Keratinocyte (primary cell): ENCODE measurements at regions not wholly inside any gene's neighbourhood (a gene's known extent, or its start where the extent isn't known, plus 50 kb on each side); places are given as distances from the start of the nearest gene placed in this dataset.

ENCODE experiments used
- DNase-seq: peaks from one replicate; pipeline ENCODE4 v3.0.0-alpha.2; 2011; ENCODE audit warnings: low read depth, missing footprints, low spot score
- FAIRE-seq: peaks from 2 replicates; lab custom pipeline; 2011; peaks lifted over from hg19 to GRCh38; lab: Jason Lieb, UNC
- H2AFZ ChIP-seq: 2 replicates; pipeline ENCODE4 v1.6.0; 2012; ENCODE audit warnings: low read length, control low read depth, inconsistent platforms; ENCODE audit not compliant: control insufficient read depth
- H3K27ac ChIP-seq: 2 replicates; pipeline ENCODE4 v1.5.1; 2011; ENCODE audit warnings: low read length; ENCODE audit not compliant: control insufficient read depth, insufficient read depth
- H3K27me3 ChIP-seq: 3 replicates; pipeline ENCODE4 v1.6.0; 2011; ENCODE audit warnings: low read length; ENCODE audit not compliant: control insufficient read depth, insufficient read depth; ENCODE audit errors: extremely low read depth
- H3K36me3 ChIP-seq, 2 experiments: 2 replicates in 1 of 2; 3 replicates in 1 of 2; pipeline ENCODE4 v1.5.1; 2011; ENCODE audit warnings: low read length in 2 of 2, mild to moderate bottlenecking in 1 of 2; ENCODE audit not compliant: control insufficient read depth in 2 of 2, insufficient read depth in 2 of 2; ENCODE audit errors: extremely low read depth in 1 of 2
- H3K4me1 ChIP-seq: 3 replicates; pipeline ENCODE4 v1.5.1; 2011; ENCODE audit warnings: low read length; ENCODE audit not compliant: control insufficient read depth, insufficient read depth; ENCODE audit errors: extremely low read depth
- H3K4me2 ChIP-seq: 3 replicates; pipeline ENCODE4 v1.6.0; 2011; ENCODE audit warnings: low read depth, low read length; ENCODE audit not compliant: control insufficient read depth, insufficient read depth; ENCODE audit errors: extremely low read depth
- H3K4me3 ChIP-seq, 3 experiments: fragments of 200-600 bp in 1 of 3; sonication (generic) in 1 of 3; 2 replicates in 2 of 3; 3 replicates in 1 of 3; pipeline ENCODE4 v1.5.1; 2011 to 2016; ENCODE audit warnings: low read length in 3 of 3, mild to moderate bottlenecking in 3 of 3, control low read depth in 2 of 3, inconsistent platforms in 1 of 3, low read depth in 1 of 3, mixed read lengths in 1 of 3, mixed run types in 1 of 3, moderate library complexity in 1 of 3; ENCODE audit not compliant: control insufficient read depth in 2 of 3, insufficient read depth in 2 of 3; ENCODE audit errors: extremely low read depth in 1 of 3
- H3K79me2 ChIP-seq: 2 replicates; pipeline ENCODE4 v1.6.0; 2012; ENCODE audit warnings: low read length; ENCODE audit not compliant: control insufficient read depth, insufficient read depth
- H3K9ac ChIP-seq: 3 replicates; pipeline ENCODE4 v1.6.0; 2011; ENCODE audit warnings: low read length; ENCODE audit not compliant: control insufficient read depth, insufficient read depth; ENCODE audit errors: extremely low read depth
- H3K9me1 ChIP-seq: 3 replicates; pipeline ENCODE4 v1.6.0; 2011; ENCODE audit warnings: low read length; ENCODE audit not compliant: control insufficient read depth, insufficient read depth; ENCODE audit errors: extremely low read depth
- H3K9me3 ChIP-seq: 2 replicates; pipeline ENCODE4 v1.5.1; 2012; ENCODE audit warnings: low read depth, low read length; ENCODE audit not compliant: control insufficient read depth
- H4K20me1 ChIP-seq: 3 replicates; pipeline ENCODE4 v1.6.0; 2011; ENCODE audit warnings: low read length; ENCODE audit not compliant: control insufficient read depth, insufficient read depth; ENCODE audit errors: extremely low read depth
- EZH2 ChIP-seq: IDR thresholded peaks from one replicate; pipeline ENCODE4 v1.6.1; 2012; ENCODE audit warnings: inconsistent platforms, mild to moderate bottlenecking, low read length, moderate library complexity
- dilution Hi-C: fragments of 300-500 bp; cut with MboI; formaldehyde crosslinking; loops from one replicate; pipeline ENCODE4 v1.7.0; 2020; ENCODE audit warnings: low sequenced_read_pairs; ENCODE audit not compliant: extremely low pct_ligation_motif_present
- TF ChIP-seq, protein P1 (sequence below), 3 experiments: IDR thresholded peaks in 1 of 3; conservative IDR thresholded peaks in 1 of 3; optimal IDR thresholded peaks in 1 of 3; 2 replicates in 2 of 3; 3 replicates in 1 of 3; pipeline versions ENCODE3 to v1.5.1; 2011; ENCODE audit warnings: low read length in 3 of 3, mild to moderate bottlenecking in 3 of 3, moderate library complexity in 2 of 3, control low read depth in 1 of 3, inconsistent platforms in 1 of 3; ENCODE audit not compliant: insufficient read depth in 2 of 3; ENCODE audit errors: extremely low read depth in 1 of 3

DNA sequence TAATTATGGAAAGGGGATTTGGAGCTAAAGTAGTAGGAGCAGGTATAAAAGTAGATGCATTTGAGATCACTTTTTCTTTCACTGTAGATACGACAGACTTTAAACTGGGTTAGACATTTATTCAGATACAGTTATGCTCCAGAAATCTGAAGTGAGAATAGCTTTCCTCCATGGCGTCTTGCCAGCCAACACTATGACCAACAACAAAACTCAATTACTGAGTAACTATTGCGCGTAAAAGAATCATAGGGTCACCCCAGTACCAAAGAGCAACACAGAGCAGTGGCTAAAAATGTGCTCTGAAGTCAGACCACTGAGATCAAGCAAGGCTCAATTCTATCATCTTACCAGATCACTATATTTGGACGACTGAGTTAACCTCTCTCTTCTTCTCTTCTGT, 262.5 kb upstream of the SORCS1 start:
- Histone ChIP-seq H3K4me2 (no peak overlapping the region), H3K36me3 (no peaks in the 10 kb centered on the region), H3K79me2 (no peaks in the 10 kb centered on the region), H2AFZ (no peak overlapping the region), H3K9me3 (no peaks in the 10 kb centered on the region), H3K27me3 (no peaks in the 10 kb centered on the region), H3K4me1 (no peaks in the 10 kb centered on the region), H3K9ac (no peak overlapping the region), H3K9me1 (no peaks in the 10 kb centered on the region), H4K20me1 (no peaks in the 10 kb centered on the region), H3K27ac (no peak overlapping the region), H3K4me3 (no peak overlapping the region)
- dilution Hi-C loops, result no loop called here
- no peak for FAIRE-seq
- DNase-seq, result no peak
- no peak for TF ChIP-seq EZH2
- TF ChIP-seq, protein P1, sequence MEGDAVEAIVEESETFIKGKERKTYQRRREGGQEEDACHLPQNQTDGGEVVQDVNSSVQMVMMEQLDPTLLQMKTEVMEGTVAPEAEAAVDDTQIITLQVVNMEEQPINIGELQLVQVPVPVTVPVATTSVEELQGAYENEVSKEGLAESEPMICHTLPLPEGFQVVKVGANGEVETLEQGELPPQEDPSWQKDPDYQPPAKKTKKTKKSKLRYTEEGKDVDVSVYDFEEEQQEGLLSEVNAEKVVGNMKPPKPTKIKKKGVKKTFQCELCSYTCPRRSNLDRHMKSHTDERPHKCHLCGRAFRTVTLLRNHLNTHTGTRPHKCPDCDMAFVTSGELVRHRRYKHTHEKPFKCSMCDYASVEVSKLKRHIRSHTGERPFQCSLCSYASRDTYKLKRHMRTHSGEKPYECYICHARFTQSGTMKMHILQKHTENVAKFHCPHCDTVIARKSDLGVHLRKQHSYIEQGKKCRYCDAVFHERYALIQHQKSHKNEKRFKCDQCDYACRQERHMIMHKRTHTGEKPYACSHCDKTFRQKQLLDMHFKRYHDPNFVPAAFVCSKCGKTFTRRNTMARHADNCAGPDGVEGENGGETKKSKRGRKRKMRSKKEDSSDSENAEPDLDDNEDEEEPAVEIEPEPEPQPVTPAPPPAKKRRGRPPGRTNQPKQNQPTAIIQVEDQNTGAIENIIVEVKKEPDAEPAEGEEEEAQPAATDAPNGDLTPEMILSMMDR (optimal IDR thresholded peaks at IDR 0.05 in 1 of 3, IDR thresholded peaks at IDR 0.05 in 1 of 3, conservative IDR thresholded peaks at IDR 0.05 in 1 of 3; ENCODE audit: extremely low read depth in 1 of 3, insufficient read depth in 2 of 3, low read length in 3 of 3), result no peak

DNA sequence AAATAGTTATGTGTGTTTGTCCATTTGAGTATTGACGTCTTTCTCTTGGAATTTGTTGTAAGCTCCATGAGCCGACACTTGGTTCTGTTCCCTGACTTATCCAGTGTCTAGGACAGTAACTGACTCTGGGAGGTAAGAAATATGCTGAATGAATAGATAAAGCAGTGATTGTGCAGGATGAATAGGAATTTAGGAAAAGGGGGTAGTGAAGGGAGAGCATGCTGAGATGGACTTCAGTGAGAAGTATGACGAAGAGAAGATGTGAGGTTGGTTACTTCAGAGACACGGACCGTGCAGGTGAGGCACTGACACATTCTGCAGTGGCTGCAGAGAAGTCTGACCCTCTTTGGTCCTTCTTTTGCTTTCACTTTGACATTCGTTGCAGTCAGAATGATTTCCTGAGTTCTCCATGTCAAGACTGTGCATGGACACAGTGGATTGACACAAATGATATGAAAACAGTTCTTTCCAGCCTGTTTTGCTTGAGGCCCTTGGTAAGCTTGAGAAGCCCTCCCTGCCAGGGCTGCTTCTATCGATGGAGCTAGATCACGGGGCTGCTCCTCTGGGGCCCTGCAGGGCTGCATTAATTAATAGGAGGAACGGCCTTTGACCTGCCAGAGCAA, 261.5 kb upstream of the SORCS1 start:
- FAIRE-seq, result no peak
- H3K27ac ChIP-seq, result no peak overlapping the region
- no peaks in the 10 kb centered on the region for H3K9me1 ChIP-seq
- dilution Hi-C loops, result no loop called here
- H3K79me2 ChIP-seq, result no peaks in the 10 kb centered on the region
- H3K4me2 ChIP-seq, result no peak overlapping the region
- no peaks in the 10 kb centered on the region for H3K36me3 ChIP-seq
- no peaks in the 10 kb centered on the region for H3K4me1 ChIP-seq
- H4K20me1 ChIP-seq, result no peaks in the 10 kb centered on the region
- H2AFZ ChIP-seq, result no peak overlapping the region
- H3K27me3 ChIP-seq, result no peaks in the 10 kb centered on the region
- TF ChIP-seq EZH2, result no peak
- TF ChIP-seq, protein P1 (optimal IDR thresholded peaks at IDR 0.05 in 1 of 3, IDR thresholded peaks at IDR 0.05 in 1 of 3, conservative IDR thresholded peaks at IDR 0.05 in 1 of 3; ENCODE audit: extremely low read depth in 1 of 3, insufficient read depth in 2 of 3, low read length in 3 of 3), result no peak
- H3K9me3 ChIP-seq, result no peaks in the 10 kb centered on the region
- no peak for DNase-seq
- no peak overlapping the region for H3K9ac ChIP-seq
- no peak overlapping the region for H3K4me3 ChIP-seq
